ENCODE measurements at regions not wholly inside any gene's neighbourhood (a gene's known extent, or its start where the extent isn't known, plus 50 kb on each side); places are given as distances from the start of the nearest gene placed in this dataset.
A peak's percentile ranks its signal among the peaks of the same experiment; 100 is the strongest.

- DNase-seq (ENCODE audit: insufficient read length, low spot score) (no peak), FAIRE-seq (no peak)
- TF ChIP-seq POLR2A (IDR thresholded peaks at IDR 0.05; ENCODE audit: low read depth, low read length): no peak
These were observed 326.6 kb upstream of the DPH6 start for GRCh38 chr15:35872577-35872976.

GRCh38 chr15:35874260-35874905, 328.4 kb upstream of the DPH6 start:
- peak; percentile 97 for FAIRE-seq
- TF ChIP-seq POLR2A (IDR thresholded peaks at IDR 0.05; ENCODE audit: low read depth, low read length): no peak
- DNase-seq (ENCODE audit: insufficient read length, low spot score): peak; percentile 26

GRCh38 chr15:35876762-35877161, 330.8 kb upstream of the DPH6 start:
- no peak for TF ChIP-seq POLR2A (IDR thresholded peaks at IDR 0.05; ENCODE audit: low read depth, low read length)
- no peak for DNase-seq (ENCODE audit: insufficient read length, low spot score)
- no peak for FAIRE-seq

- no peak for DNase-seq (ENCODE audit: insufficient read length, low spot score)
- FAIRE-seq: no peak
- TF ChIP-seq POLR2A (IDR thresholded peaks at IDR 0.05; ENCODE audit: low read depth, low read length): no peak
These were observed 334.9 kb upstream of the DPH6 start for GRCh38 chr15:35880896-35881295.

- TF ChIP-seq POLR2A (IDR thresholded peaks at IDR 0.05; ENCODE audit: low read depth, low read length): no peak
- FAIRE-seq: peak; percentile 68
- DNase-seq (ENCODE audit: insufficient read length, low spot score): no peak
These were observed 339.9 kb upstream of the DPH6 start for GRCh38 chr15:35885870-35886269.

GRCh38 chr15:35886765-35887164, 340.8 kb upstream of the DPH6 start:
- FAIRE-seq (peak; percentile 30), DNase-seq (ENCODE audit: insufficient read length, low spot score) (no peak)
- no peak for TF ChIP-seq POLR2A (IDR thresholded peaks at IDR 0.05; ENCODE audit: low read depth, low read length)

- TF ChIP-seq POLR2A (IDR thresholded peaks at IDR 0.05; ENCODE audit: low read depth, low read length): no peak
- FAIRE-seq: no peak
- no peak for DNase-seq (ENCODE audit: insufficient read length, low spot score)
These were observed 342.9 kb upstream of the DPH6 start for GRCh38 chr15:35888815-35889214.

GRCh38 chr15:35907511-35907910, 361.5 kb upstream of the DPH6 start:
- FAIRE-seq (no peak), DNase-seq (ENCODE audit: insufficient read length, low spot score) (no peak)
- TF ChIP-seq POLR2A (IDR thresholded peaks at IDR 0.05; ENCODE audit: low read depth, low read length): no peak

- no peak for TF ChIP-seq POLR2A (IDR thresholded peaks at IDR 0.05; ENCODE audit: low read depth, low read length)
- FAIRE-seq: no peak
- no peak for DNase-seq (ENCODE audit: insufficient read length, low spot score)
These were observed 363.4 kb upstream of the DPH6 start for GRCh38 chr15:35909414-35909813.

GRCh38 chr15:35910227-35910626, 364.3 kb upstream of the DPH6 start:
- FAIRE-seq (no peak), DNase-seq (ENCODE audit: insufficient read length, low spot score) (no peak)
- TF ChIP-seq POLR2A (IDR thresholded peaks at IDR 0.05; ENCODE audit: low read depth, low read length): no peak

- no peak for DNase-seq (ENCODE audit: insufficient read length, low spot score)
- no peak for FAIRE-seq
- TF ChIP-seq POLR2A (IDR thresholded peaks at IDR 0.05; ENCODE audit: low read depth, low read length): no peak
These were observed 365.2 kb upstream of the DPH6 start for GRCh38 chr15:35911052-35911777.

- FAIRE-seq: no peak
- no peak for DNase-seq (ENCODE audit: insufficient read length, low spot score)
- no peak for TF ChIP-seq POLR2A (IDR thresholded peaks at IDR 0.05; ENCODE audit: low read depth, low read length)
These were observed 366.2 kb upstream of the DPH6 start for GRCh38 chr15:35912196-35912595.

- no peak for TF ChIP-seq POLR2A (IDR thresholded peaks at IDR 0.05; ENCODE audit: low read depth, low read length)
- no peak for FAIRE-seq
- DNase-seq (ENCODE audit: insufficient read length, low spot score): no peak
These were observed 368.6 kb upstream of the DPH6 start for GRCh38 chr15:35914573-35914972.

GRCh38 chr15:35921046-35921445, 375.1 kb upstream of the DPH6 start:
- TF ChIP-seq POLR2A (IDR thresholded peaks at IDR 0.05; ENCODE audit: low read depth, low read length): no peak
- FAIRE-seq: no peak

More at GRCh38 chr15:35921046-35921445, 375.1 kb upstream of the DPH6 start:
- no peak for DNase-seq (ENCODE audit: insufficient read length, low spot score)

Measured in H54 (cell line).